Endothelial cell of umbilical vein (primary cell): ENCODE measurements at regions not wholly inside any gene's neighbourhood (a gene's known extent, or its start where the extent isn't known, plus 50 kb on each side); places are given as distances from the start of the nearest gene placed in this dataset.

Source experiments
- BruUV-seq: library from RNA; stranded (reverse); fragments of 400-500 nt; replicated peaks from 2 replicates; lab custom pipeline; 2021; lab: Mats Ljungman, UMichigan
- CTCF ChIA-PET: fragments of 300-600, 350-600 bp; sonication (Branson Sonifier 250); formaldehyde crosslinking; loops from one replicate; lab custom pipeline; 2021; ENCODE audit warnings: antibody characterized with exemption, inconsistent platforms; lab: Charles Lee
- POLR2A ChIA-PET: fragments of 300-600, 350-600 bp; sonication (Branson Sonifier 250); formaldehyde crosslinking; loops from one replicate; lab custom pipeline; 2021; ENCODE audit warnings: antibody characterized with exemption, inconsistent platforms; lab: Charles Lee
- DNase-seq: peaks from one replicate; pipeline ENCODE4 v3.0.0-alpha.2; 2011; ENCODE audit warnings: low read depth, low spot score
- FAIRE-seq: peaks from 2 replicates; lab custom pipeline; 2011; peaks lifted over from hg19 to GRCh38; lab: Jason Lieb, UNC
- H2AFZ ChIP-seq: 2 replicates; pipeline ENCODE4 v1.6.0; 2012; ENCODE audit warnings: low read depth, low read length, control low read depth, inconsistent platforms
- H3K27ac ChIP-seq: 2 replicates; pipeline ENCODE4 v1.5.1; 2011; ENCODE audit warnings: low read depth, mild to moderate bottlenecking, control low read depth, low read length, moderate library complexity; ENCODE audit not compliant: insufficient read depth
- H3K27me3 ChIP-seq, 2 experiments: 2 replicates each; pipeline versions ENCODE4 v1.6.0 to v1.6.1; 2011; ENCODE audit warnings: low read length in 2 of 2, mixed read lengths in 1 of 2; ENCODE audit not compliant: control insufficient read depth in 2 of 2, insufficient read depth in 2 of 2
- H3K36me3 ChIP-seq, 2 experiments: 2 replicates in 1 of 2; 3 replicates in 1 of 2; pipeline ENCODE4 v1.5.1; 2011; ENCODE audit warnings: low read length in 2 of 2, mild to moderate bottlenecking in 1 of 2, moderate library complexity in 1 of 2; ENCODE audit not compliant: control insufficient read depth in 2 of 2, insufficient read depth in 2 of 2; ENCODE audit errors: extremely low read depth in 1 of 2
- H3K4me1 ChIP-seq: 3 replicates; pipeline ENCODE4 v1.5.1; 2011; ENCODE audit warnings: mild to moderate bottlenecking, low read length; ENCODE audit not compliant: control insufficient read depth, insufficient read depth; ENCODE audit errors: extremely low read depth
- H3K4me2 ChIP-seq: 2 replicates; pipeline ENCODE4 v1.6.1; 2011; ENCODE audit warnings: low read length, control low read depth, mixed read lengths; ENCODE audit not compliant: insufficient read depth
- H3K4me3 ChIP-seq, 3 experiments: fragments of 200-600 bp in 1 of 3; sonication (generic), shearing (Covaris generic) in 1 of 3; replicated peaks in 1 of 3; 2 replicates each; pipeline ENCODE4 v1.5.1; 2011 to 2016; ENCODE audit warnings: control low read depth in 3 of 3, low read length in 3 of 3, mild to moderate bottlenecking in 2 of 3, inconsistent platforms in 1 of 3, low read depth in 1 of 3, moderate library complexity in 1 of 3; ENCODE audit not compliant: insufficient read depth in 1 of 3
- H3K79me2 ChIP-seq: 2 replicates; pipeline ENCODE4 v1.6.0; 2012; ENCODE audit warnings: low read length, inconsistent platforms; ENCODE audit not compliant: control insufficient read depth, insufficient read depth
- H3K9ac ChIP-seq: replicated peaks from 2 replicates; pipeline ENCODE3; 2011; ENCODE audit warnings: low read length, control low read depth; ENCODE audit not compliant: insufficient read depth; ENCODE audit errors: extremely low read depth
- H3K9me1 ChIP-seq: replicated peaks from 3 replicates; pipeline ENCODE4 v1.6.0; 2011; ENCODE audit warnings: mild to moderate bottlenecking, low read length; ENCODE audit not compliant: control insufficient read depth, insufficient read depth; ENCODE audit errors: extremely low read depth
- H3K9me3 ChIP-seq: replicated peaks from 2 replicates; pipeline ENCODE4 v1.5.1; 2012; ENCODE audit warnings: low read length, inconsistent platforms; ENCODE audit not compliant: control insufficient read depth, insufficient read depth
- H4K20me1 ChIP-seq: replicated peaks from 2 replicates; pipeline ENCODE3; 2011; ENCODE audit warnings: mild to moderate bottlenecking, low read length; ENCODE audit not compliant: control insufficient read depth, insufficient read depth; ENCODE audit errors: extremely low read depth
- EZH2 ChIP-seq: IDR thresholded peaks from 2 replicates; pipeline ENCODE4 v1.6.1; 2012; ENCODE audit warnings: borderline replicate concordance, low read depth, mild to moderate bottlenecking, moderate library complexity, low read length, inconsistent platforms; ENCODE audit not compliant: severe bottlenecking
- FOS ChIP-seq: IDR thresholded peaks from 2 replicates; pipeline ENCODE4 v1.6.1; 2011; ENCODE audit warnings: mild to moderate bottlenecking, low read length, moderate library complexity, borderline replicate concordance; ENCODE audit not compliant: insufficient read depth
- GATA2 ChIP-seq: IDR thresholded peaks from 2 replicates; pipeline ENCODE4 v1.7.0; 2011; ENCODE audit warnings: low read depth, mild to moderate bottlenecking, moderate library complexity, mixed read lengths, low read length; ENCODE audit not compliant: insufficient read length, insufficient read depth
- JUN ChIP-seq: IDR thresholded peaks from 2 replicates; pipeline ENCODE4 v1.6.1; 2011; ENCODE audit warnings: borderline replicate concordance, low read depth; ENCODE audit not compliant: insufficient read length, insufficient read depth
- MAX ChIP-seq: IDR thresholded peaks from 2 replicates; pipeline ENCODE4 v1.6.1; 2011; ENCODE audit not compliant: insufficient read depth, insufficient read length
- MYC ChIP-seq: IDR thresholded peaks from one replicate; pipeline ENCODE4 v1.6.1; 2011; ENCODE audit warnings: mild to moderate bottlenecking, low read depth, low read length
- POLR2A ChIP-seq: IDR thresholded peaks from 2 replicates; pipeline ENCODE4 v1.6.1; 2012; ENCODE audit warnings: low read depth, mild to moderate bottlenecking, control low read depth, low read length
- POLR2AphosphoS5 ChIP-seq: IDR thresholded peaks from 2 replicates; pipeline ENCODE4 v1.6.1; 2012; ENCODE audit warnings: low read depth, mild to moderate bottlenecking, control low read depth, low read length, moderate library complexity; ENCODE audit not compliant: insufficient read depth
- dilution Hi-C: fragments of 300-500 bp; cut with MboI; formaldehyde crosslinking; loops from one replicate; pipeline ENCODE4 v1.15.0; 2019; ENCODE audit warnings: low sequenced_read_pairs; ENCODE audit not compliant: extremely low pct_ligation_motif_present
- intact Hi-C: fragments of 100-400 bp; cut with micrococcal nuclease; formaldehyde crosslinking; loops from one replicate; pipeline ENCODE4 v1.10.0; 2022
- TF ChIP-seq, protein P1 (sequence below), 2 donors: IDR thresholded peaks; 1 replicate in 1 of 2; 2 replicates in 1 of 2; pipeline ENCODE4 v1.5.1; 2011; ENCODE audit warnings: low read length in 2 of 2, mild to moderate bottlenecking in 2 of 2, moderate library complexity in 2 of 2, control low read depth in 1 of 2, inconsistent platforms in 1 of 2, low read depth in 1 of 2; ENCODE audit not compliant: insufficient read depth in 1 of 2; ENCODE audit errors: extremely low read depth in 1 of 2

DNA sequence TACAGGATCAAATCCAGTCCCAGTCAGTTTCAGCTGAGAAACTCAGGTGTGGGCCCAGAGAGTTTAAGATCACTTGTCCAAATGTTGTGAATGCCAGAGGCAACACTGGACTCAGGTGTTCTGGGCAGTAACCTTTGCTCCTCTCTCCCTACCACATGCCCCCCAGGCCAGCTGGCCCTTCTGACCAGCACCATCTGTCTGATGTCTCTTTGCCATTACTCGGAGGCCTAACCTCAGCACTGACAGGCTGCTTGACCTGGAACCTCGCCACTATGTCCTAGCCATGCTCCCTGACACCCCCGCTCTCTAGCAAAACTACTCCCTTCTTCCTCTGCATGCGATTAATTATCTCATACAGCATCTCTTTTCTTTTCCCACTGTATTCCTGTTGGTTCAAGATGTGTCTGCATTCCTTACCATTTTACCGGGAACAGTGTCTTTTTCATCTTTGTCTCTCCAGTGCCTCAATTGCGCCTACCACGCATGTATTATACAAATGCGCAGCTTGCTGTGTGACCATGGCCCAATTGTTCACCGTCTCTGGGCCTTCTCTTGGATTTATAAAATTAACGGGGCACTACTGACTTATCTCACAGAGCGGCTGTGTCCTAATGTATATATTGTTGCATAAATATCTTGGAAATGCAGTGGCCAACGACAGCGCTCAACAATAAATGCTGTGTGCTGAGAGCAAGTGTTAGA is 159.5 kb upstream of the IRF2BP2 start:
- no peak for FAIRE-seq
- Histone ChIP-seq H3K79me2 (no peaks in the 10 kb centered on the region), H3K27me3 (no peaks in the 10 kb centered on the region), H3K27ac (no peak overlapping the region), H3K4me3 (no peak overlapping the region), H3K9me3 (no peaks in the 10 kb centered on the region), H4K20me1 (no peaks in the 10 kb centered on the region), H3K9ac (no peak overlapping the region), H3K9me1 (no peaks in the 10 kb centered on the region), H3K4me2 (no peak overlapping the region), H3K36me3 (no peaks in the 10 kb centered on the region), H3K4me1 (peaks cover 12% of the 10 kb centered on the region), H2AFZ (no peak overlapping the region)
- TF ChIP-seq POLR2A (no peak), GATA2 (no peak), POLR2AphosphoS5 (no peak), JUN (no peak), FOS (no peak), MYC (no peak), MAX (no peak), EZH2 (no peak)
- TF ChIP-seq, protein P1, sequence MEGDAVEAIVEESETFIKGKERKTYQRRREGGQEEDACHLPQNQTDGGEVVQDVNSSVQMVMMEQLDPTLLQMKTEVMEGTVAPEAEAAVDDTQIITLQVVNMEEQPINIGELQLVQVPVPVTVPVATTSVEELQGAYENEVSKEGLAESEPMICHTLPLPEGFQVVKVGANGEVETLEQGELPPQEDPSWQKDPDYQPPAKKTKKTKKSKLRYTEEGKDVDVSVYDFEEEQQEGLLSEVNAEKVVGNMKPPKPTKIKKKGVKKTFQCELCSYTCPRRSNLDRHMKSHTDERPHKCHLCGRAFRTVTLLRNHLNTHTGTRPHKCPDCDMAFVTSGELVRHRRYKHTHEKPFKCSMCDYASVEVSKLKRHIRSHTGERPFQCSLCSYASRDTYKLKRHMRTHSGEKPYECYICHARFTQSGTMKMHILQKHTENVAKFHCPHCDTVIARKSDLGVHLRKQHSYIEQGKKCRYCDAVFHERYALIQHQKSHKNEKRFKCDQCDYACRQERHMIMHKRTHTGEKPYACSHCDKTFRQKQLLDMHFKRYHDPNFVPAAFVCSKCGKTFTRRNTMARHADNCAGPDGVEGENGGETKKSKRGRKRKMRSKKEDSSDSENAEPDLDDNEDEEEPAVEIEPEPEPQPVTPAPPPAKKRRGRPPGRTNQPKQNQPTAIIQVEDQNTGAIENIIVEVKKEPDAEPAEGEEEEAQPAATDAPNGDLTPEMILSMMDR (IDR thresholded peaks at IDR 0.05; ENCODE audit: extremely low read depth in 1 of 2, insufficient read depth in 1 of 2, low read depth in 1 of 2, low read length in 2 of 2): no peak
- intact Hi-C loops: no loop called here
- CTCF ChIA-PET: interaction anchor here (0.6 kb wide), 1 partner anchor 10 kb away, joined by 3 read pairs; no protein-coding TSS in a partner anchor
- dilution Hi-C loops: no loop called here
- POLR2A ChIA-PET: no interaction called here
- DNase-seq: no peak
- BruUV-seq: no TSS peak
